Right atrium auricular region (tissue), 2 donors: ENCODE measurements at regions not wholly inside any gene's neighbourhood (a gene's known extent, or its start where the extent isn't known, plus 50 kb on each side); places are given as distances from the start of the nearest gene placed in this dataset.

Source experiments
- DNase-seq: peaks from one replicate; pipeline ENCODE4 v3.0.0-alpha.2; 2019; ENCODE audit warnings: low spot score
- H3K27ac ChIP-seq, 2 donors: fragments of 200-600 bp; sonication (generic); 1 replicate in 1 of 2; 2 replicates in 1 of 2; pipeline ENCODE4 v1.5.1; 2016 to 2019
- H3K27me3 ChIP-seq, 2 donors: fragments of 200-600 bp; sonication (generic); one replicate each; pipeline versions ENCODE4 v1.5.1 to v1.6.0; 2017 to 2019
- H3K36me3 ChIP-seq: fragments of 200-600 bp; sonication (generic); one replicate; pipeline ENCODE4 v1.5.1; 2016
- H3K4me1 ChIP-seq, 2 donors: fragments of 200-600 bp; sonication (generic); one replicate each; pipeline versions ENCODE4 v1.5.1 to v1.6.0; 2017 to 2019
- H3K4me3 ChIP-seq, 2 donors: fragments of 200-600 bp; sonication (generic); 1 replicate in 1 of 2; 2 replicates in 1 of 2; pipeline ENCODE4 v1.5.1; 2017 to 2019; ENCODE audit warnings: mild to moderate bottlenecking in 1 of 2, moderate library complexity in 1 of 2
- H3K9me3 ChIP-seq, 2 donors: fragments of 200-600 bp; sonication (generic); one replicate each; pipeline ENCODE4 v1.5.1; 2019
- CTCF ChIP-seq, 2 donors: fragments of 200-600 bp; sonication (generic); IDR thresholded peaks; one replicate each; pipeline ENCODE4 v1.5.1; 2019; ENCODE audit warnings: antibody characterized with exemption in 2 of 2

- TF ChIP-seq CTCF (IDR thresholded peaks at IDR 0.05), result no peak
- no peaks in the 10 kb centered on the region for H3K4me1 ChIP-seq
- H3K27ac ChIP-seq, result no peak overlapping the region
- H3K9me3 ChIP-seq, result no peaks in the 10 kb centered on the region
- no peaks in the 10 kb centered on the region for H3K36me3 ChIP-seq
- DNase-seq, result no peak
- H3K4me3 ChIP-seq, result no peak overlapping the region
- H3K27me3 ChIP-seq, result no peaks in the 10 kb centered on the region
Measured at GRCh38 chr10:118943253-118943652, 86.3 kb upstream of the NANOS1 start.

- H3K9me3 ChIP-seq, result no peaks in the 10 kb centered on the region
- no peaks in the 10 kb centered on the region for H3K36me3 ChIP-seq
- peaks cover 0 to 7% of the 10 kb centered on the region in 2 donors for H3K4me1 ChIP-seq
- no peak for DNase-seq
- no peak overlapping the region for H3K4me3 ChIP-seq
- TF ChIP-seq CTCF (IDR thresholded peaks at IDR 0.05), result no peak
- no peaks in the 10 kb centered on the region for H3K27me3 ChIP-seq
- no peak overlapping the region for H3K27ac ChIP-seq
Measured at GRCh38 chr10:118944959-118945633, 84.4 kb upstream of the NANOS1 start.

- TF ChIP-seq CTCF (IDR thresholded peaks at IDR 0.05), result no peak
- H3K36me3 ChIP-seq, result no peaks in the 10 kb centered on the region
- DNase-seq, result peak; percentile 38
- no peak overlapping the region for H3K4me3 ChIP-seq
- no peak overlapping the region for H3K27ac ChIP-seq
- H3K9me3 ChIP-seq, result no peaks in the 10 kb centered on the region
- no peaks in the 10 kb centered on the region for H3K27me3 ChIP-seq
- H3K4me1 ChIP-seq, result peaks cover 0 to 10% of the 10 kb centered on the region in 2 donors
Measured at GRCh38 chr10:118948786-118949185, 80.7 kb upstream of the NANOS1 start.

- H3K9me3 ChIP-seq, result no peaks in the 10 kb centered on the region
Measured at GRCh38 chr10:118950190-118950680, 79.3 kb upstream of the NANOS1 start.

GRCh38 chr10:118950997-118951637 lies 78.4 kb upstream of the NANOS1 start:
- H3K4me1 ChIP-seq, result peaks cover 0 to 15% of the 10 kb centered on the region in 2 donors
- no peak for DNase-seq
- H3K27ac ChIP-seq, result no peak overlapping the region
- H3K36me3 ChIP-seq, result no peaks in the 10 kb centered on the region
- no peaks in the 10 kb centered on the region for H3K9me3 ChIP-seq
- H3K4me3 ChIP-seq, result no peak overlapping the region
- H3K27me3 ChIP-seq, result no peaks in the 10 kb centered on the region
- TF ChIP-seq CTCF (IDR thresholded peaks at IDR 0.05), result no peak

More at GRCh38 chr10:118950190-118950680, 79.3 kb upstream of the NANOS1 start:
- DNase-seq, result peak; percentile 44
- peaks cover 0 to 10% of the 10 kb centered on the region in 2 donors for H3K4me1 ChIP-seq
- no peak overlapping the region for H3K4me3 ChIP-seq
- no peak overlapping the region for H3K27ac ChIP-seq
- H3K27me3 ChIP-seq, result no peaks in the 10 kb centered on the region
- TF ChIP-seq CTCF (IDR thresholded peaks at IDR 0.05), result no peak
- H3K36me3 ChIP-seq, result no peaks in the 10 kb centered on the region
